ENCODE measurements at regions not wholly inside any gene's neighbourhood (a gene's known extent, or its start where the extent isn't known, plus 50 kb on each side); places are given as distances from the start of the nearest gene placed in this dataset.

DNA sequence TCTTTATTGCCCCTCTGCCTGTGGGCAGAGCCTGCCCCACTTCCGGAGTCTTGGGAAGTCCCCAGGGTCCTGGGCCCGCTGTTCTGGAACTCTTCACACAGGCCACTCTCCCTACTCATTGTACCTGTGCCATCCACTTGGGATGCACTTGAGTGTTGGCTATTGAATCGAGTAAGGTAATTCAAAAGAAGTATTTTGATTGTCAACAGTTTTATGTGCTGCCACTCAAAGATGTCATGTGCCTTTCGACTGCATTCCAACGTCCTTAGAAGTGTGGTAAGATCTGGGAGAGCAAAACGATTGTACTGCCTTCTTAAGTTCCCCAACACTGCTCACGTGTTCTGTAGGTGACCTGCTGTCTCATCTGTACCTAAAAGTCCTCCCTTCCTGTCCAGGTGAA, 77.0 kb upstream of the SMIM21 start:
- no peak overlapping the region for H3K27ac ChIP-seq
- intact Hi-C loops (cut with DNase I): no loop called here
- no peaks in the 10 kb centered on the region for H3K9me3 ChIP-seq
- TF ChIP-seq POLR2A (IDR thresholded peaks at IDR 0.05): no peak
- no peak for TF ChIP-seq CTCF (IDR thresholded peaks at IDR 0.05)
- TF ChIP-seq POLR2AphosphoS5 (IDR thresholded peaks at IDR 0.05; ENCODE audit: insufficient read depth in 1 of 2, low read depth in 1 of 2): no peak
- no peaks in the 10 kb centered on the region for H3K27me3 ChIP-seq
- no peak overlapping the region for H3K4me3 ChIP-seq
- no peaks in the 10 kb centered on the region for H3K36me3 ChIP-seq
- no peaks in the 10 kb centered on the region for H3K4me1 ChIP-seq
- DNase-seq (ENCODE audit: extremely low spot score in 2 of 2): no peak

- no peaks in the 10 kb centered on the region for H3K27me3 ChIP-seq
- TF ChIP-seq CTCF (IDR thresholded peaks at IDR 0.05) (no peak), POLR2AphosphoS5 (IDR thresholded peaks at IDR 0.05; ENCODE audit: insufficient read depth in 1 of 2, low read depth in 1 of 2) (no peak), POLR2A (IDR thresholded peaks at IDR 0.05) (no peak)
- DNase-seq (ENCODE audit: extremely low spot score in 2 of 2): no peak
- no peaks in the 10 kb centered on the region for H3K36me3 ChIP-seq
- intact Hi-C loops (cut with DNase I): no loop called here
- H3K4me1 ChIP-seq: no peaks in the 10 kb centered on the region
- H3K4me3 ChIP-seq: no peak overlapping the region
- no peaks in the 10 kb centered on the region for H3K9me3 ChIP-seq
- no peak overlapping the region for H3K27ac ChIP-seq
These were observed 76.1 kb upstream of the SMIM21 start for GRCh38 chr18:75503615-75504014.

DNA sequence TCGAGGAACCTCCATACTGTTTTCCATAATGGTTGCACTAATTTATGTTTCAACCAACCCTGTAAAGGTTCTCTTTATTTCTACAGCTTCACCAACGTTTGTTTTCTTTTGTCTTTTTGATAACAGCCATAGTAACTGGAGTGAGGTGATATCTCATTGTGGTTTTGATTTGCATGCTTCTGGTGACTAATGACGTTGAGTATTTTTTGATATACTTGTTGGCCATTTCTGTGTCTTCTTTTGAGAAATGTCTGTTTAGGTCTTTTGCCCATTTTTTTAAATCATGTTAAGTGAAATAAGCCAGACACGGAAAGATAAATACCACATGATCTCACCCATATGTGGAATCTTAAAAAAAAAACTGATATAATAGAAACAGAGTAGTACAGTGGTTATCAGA, 74.8 kb upstream of the SMIM21 start:
- intact Hi-C loops (cut with DNase I): no loop called here
- no peak overlapping the region for H3K27ac ChIP-seq
- H3K9me3 ChIP-seq: no peaks in the 10 kb centered on the region
- no peak overlapping the region for H3K4me3 ChIP-seq
- TF ChIP-seq POLR2AphosphoS5 (IDR thresholded peaks at IDR 0.05; ENCODE audit: insufficient read depth in 1 of 2, low read depth in 1 of 2) (no peak), CTCF (IDR thresholded peaks at IDR 0.05) (no peak)
- DNase-seq (ENCODE audit: extremely low spot score in 2 of 2): no peak
- H3K36me3 ChIP-seq: no peaks in the 10 kb centered on the region
- H3K4me1 ChIP-seq: no peaks in the 10 kb centered on the region
- H3K27me3 ChIP-seq: no peaks in the 10 kb centered on the region

DNA sequence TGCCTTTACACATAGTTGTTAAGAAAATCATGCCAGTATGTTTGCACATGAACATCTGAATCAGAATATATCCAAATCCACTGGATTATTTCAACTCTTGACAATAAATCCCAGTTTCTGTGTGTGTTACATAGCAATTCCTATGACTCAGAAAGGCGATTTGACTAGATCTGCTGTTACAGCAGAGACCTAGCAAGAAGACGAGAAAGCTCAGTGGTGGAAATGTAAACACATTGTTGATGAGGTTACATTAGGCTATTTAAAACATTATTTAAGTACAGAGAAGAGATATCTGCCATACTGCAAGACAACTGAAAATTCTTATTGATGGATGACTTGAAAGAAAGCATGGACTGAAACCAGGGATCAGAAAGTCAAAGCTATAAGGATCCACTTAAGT, 73.0 kb upstream of the SMIM21 start:
- Histone ChIP-seq H3K4me3 (no peak overlapping the region), H3K27ac (no peak overlapping the region), H3K4me1 (no peaks in the 10 kb centered on the region), H3K27me3 (no peaks in the 10 kb centered on the region), H3K36me3 (no peaks in the 10 kb centered on the region), H3K9me3 (no peaks in the 10 kb centered on the region)
- intact Hi-C loops (cut with DNase I): no loop called here
- no peak for DNase-seq (ENCODE audit: extremely low spot score in 2 of 2)
- TF ChIP-seq POLR2A (IDR thresholded peaks at IDR 0.05) (no peak), CTCF (IDR thresholded peaks at IDR 0.05) (no peak), POLR2AphosphoS5 (IDR thresholded peaks at IDR 0.05; ENCODE audit: insufficient read depth in 1 of 2, low read depth in 1 of 2) (no peak)

- no peak for TF ChIP-seq CTCF (IDR thresholded peaks at IDR 0.05)
- TF ChIP-seq POLR2A (IDR thresholded peaks at IDR 0.05): no peak
- no peak for TF ChIP-seq POLR2AphosphoS5 (IDR thresholded peaks at IDR 0.05; ENCODE audit: insufficient read depth in 1 of 2, low read depth in 1 of 2)
- Histone ChIP-seq H3K4me3 (no peak overlapping the region), H3K4me1 (no peaks in the 10 kb centered on the region), H3K9me3 (no peaks in the 10 kb centered on the region), H3K27ac (no peak overlapping the region), H3K36me3 (no peaks in the 10 kb centered on the region), H3K27me3 (no peaks in the 10 kb centered on the region)
- intact Hi-C loops (cut with DNase I): no loop called here
- DNase-seq (ENCODE audit: extremely low spot score in 2 of 2): no peak
These were observed 70.2 kb upstream of the SMIM21 start for GRCh38 chr18:75497576-75498235.
